Liver (tissue), 7 donors: ENCODE measurements at regions not wholly inside any gene's neighbourhood (a gene's known extent, or its start where the extent isn't known, plus 50 kb on each side); places are given as distances from the start of the nearest gene placed in this dataset.

Source experiments
- DNase-seq: peaks from one replicate; pipeline ENCODE4 v3.0.0-alpha.2; 2017; ENCODE audit warnings: low spot score
- H3K27ac ChIP-seq, 2 donors: one replicate each; pipeline ENCODE4 v1.7.0; 2013; ENCODE audit warnings: inconsistent platforms in 2 of 2, low read length in 2 of 2, control low read depth in 1 of 2, low read depth in 1 of 2, mild to moderate bottlenecking in 1 of 2
- H3K27me3 ChIP-seq, 4 donors: one replicate each; pipeline versions ENCODE4 v1.6.1 to v1.7.0; 2013; ENCODE audit warnings: low read length in 3 of 4, inconsistent platforms in 1 of 4, mild to moderate bottlenecking in 1 of 4, moderate library complexity in 1 of 4; ENCODE audit not compliant: control insufficient read depth in 4 of 4, insufficient read depth in 4 of 4
- H3K36me3 ChIP-seq, 4 donors: one replicate each; pipeline versions ENCODE4 v1.6.1 to v1.7.0; 2013; ENCODE audit warnings: low read length in 3 of 4, mild to moderate bottlenecking in 3 of 4, low read depth in 1 of 4, moderate library complexity in 1 of 4; ENCODE audit not compliant: control insufficient read depth in 4 of 4, insufficient read depth in 3 of 4
- H3K4me1 ChIP-seq, 4 donors: one replicate each; pipeline versions ENCODE4 v1.6.1 to v1.7.0; 2013; ENCODE audit warnings: low read length in 3 of 4, mild to moderate bottlenecking in 3 of 4, moderate library complexity in 1 of 4; ENCODE audit not compliant: control insufficient read depth in 4 of 4, insufficient read depth in 4 of 4
- H3K4me3 ChIP-seq, 3 donors: one replicate each; pipeline versions ENCODE4 v1.6.1 to v1.7.0; 2013; ENCODE audit warnings: low read length in 3 of 3, control low read depth in 1 of 3, low read depth in 1 of 3, mild to moderate bottlenecking in 1 of 3
- H3K9ac ChIP-seq, 2 donors: one replicate each; pipeline ENCODE4 v1.7.0; 2013; ENCODE audit warnings: low read length in 2 of 2, mild to moderate bottlenecking in 2 of 2, moderate library complexity in 2 of 2, control low read depth in 1 of 2, low read depth in 1 of 2
- H3K9me3 ChIP-seq, 4 donors: one replicate each; pipeline versions ENCODE4 v1.6.1 to v1.7.0; 2013; ENCODE audit warnings: low read length in 3 of 4; ENCODE audit not compliant: control insufficient read depth in 4 of 4
- EGR1 ChIP-seq, 2 donors: IDR thresholded peaks; 2 replicates each; pipeline ENCODE4 v1.6.1; 2016 to 2018; ENCODE audit warnings: antibody characterized with exemption in 2 of 2, low read depth in 2 of 2
- FOXA1 ChIP-seq: IDR thresholded peaks from 2 replicates; pipeline ENCODE4 v1.6.1; 2016; ENCODE audit warnings: antibody characterized with exemption
- HNF4A ChIP-seq, 2 donors: conservative IDR thresholded peaks; 2 replicates each; pipeline ENCODE4 v1.6.1; 2016; ENCODE audit warnings: antibody characterized with exemption in 2 of 2, mild to moderate bottlenecking in 2 of 2
- HNF4G ChIP-seq: IDR thresholded peaks from 2 replicates; pipeline ENCODE4 v1.6.1; 2016; ENCODE audit warnings: antibody characterized with exemption
- JUND ChIP-seq, 2 donors: IDR thresholded peaks; 2 replicates each; pipeline ENCODE4 v1.6.1; 2016; ENCODE audit warnings: antibody characterized with exemption in 2 of 2
- MAX ChIP-seq: IDR thresholded peaks from 2 replicates; pipeline ENCODE4 v1.6.1; 2016; ENCODE audit warnings: antibody characterized with exemption
- NR2F2 ChIP-seq: IDR thresholded peaks from 2 replicates; pipeline ENCODE4 v1.6.1; 2016; ENCODE audit warnings: antibody characterized with exemption
- RAD21 ChIP-seq, 2 donors: IDR thresholded peaks; 2 replicates each; pipeline ENCODE4 v1.6.1; 2016; ENCODE audit warnings: antibody characterized with exemption in 2 of 2, mild to moderate bottlenecking in 2 of 2
- REST ChIP-seq: IDR thresholded peaks from 2 replicates; pipeline ENCODE4 v1.6.1; 2016; ENCODE audit warnings: antibody characterized with exemption, mild to moderate bottlenecking
- RXRA ChIP-seq, 2 donors: IDR thresholded peaks; 2 replicates each; pipeline ENCODE4 v1.6.1; 2017 to 2018; ENCODE audit warnings: antibody characterized with exemption in 2 of 2, mild to moderate bottlenecking in 1 of 2
- SP1 ChIP-seq: IDR thresholded peaks from 2 replicates; pipeline ENCODE4 v1.6.1; 2018; ENCODE audit warnings: antibody characterized with exemption, mild to moderate bottlenecking
- TAF1 ChIP-seq: conservative IDR thresholded peaks from 2 replicates; pipeline ENCODE4 v1.6.1; 2016; ENCODE audit warnings: antibody characterized with exemption, mild to moderate bottlenecking
- YY1 ChIP-seq: IDR thresholded peaks from 2 replicates; pipeline ENCODE4 v1.6.1; 2016; ENCODE audit warnings: antibody characterized with exemption, mild to moderate bottlenecking
- ZBTB33 ChIP-seq: IDR thresholded peaks from 2 replicates; pipeline ENCODE4 v1.6.1; 2016; ENCODE audit warnings: antibody characterized with exemption
- WGBS: extraction: QIAGEN DNeasy Blood & Tissue Kit; methylation state at CpG from one replicate; pipeline ENCODE4 v1.1.7; 2013; 5-methylcytosine and 5-hydroxymethylcytosine counted together
- TF ChIP-seq, protein P1 (sequence below): IDR thresholded peaks from 2 replicates; pipeline ENCODE4 v1.6.1; 2016; ENCODE audit warnings: antibody characterized with exemption
- donor health status: healthy.
- donor health status: healthy.
- donor health status: healthy.
- donor health status: healthy.

DNA sequence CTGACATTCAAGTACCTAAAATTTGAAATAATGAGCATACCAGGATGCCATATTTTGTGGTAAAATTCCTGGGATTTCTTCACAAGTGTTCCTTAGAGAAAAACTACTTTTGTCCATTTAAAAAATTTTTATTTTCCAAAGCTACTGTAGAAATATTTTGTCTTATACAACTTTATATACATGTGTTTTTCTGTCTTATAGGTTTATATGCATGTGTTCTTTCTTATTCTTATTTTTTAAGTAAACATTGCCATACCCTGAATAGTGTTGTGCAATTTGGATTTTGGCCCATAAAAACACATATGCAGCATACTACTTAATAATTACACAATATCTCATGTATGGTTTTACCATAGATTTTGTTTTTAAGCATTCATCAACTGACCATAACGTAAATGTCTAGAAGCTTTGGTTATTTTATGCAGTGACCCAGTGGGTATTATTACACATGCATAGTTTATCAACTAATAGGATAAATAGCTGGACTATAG is 1107.4 kb upstream of the SEL1L start:
- Histone ChIP-seq H3K27ac (no peak overlapping the region), H3K4me1 (no peaks in the 10 kb centered on the region), H3K9ac (no peak overlapping the region), H3K4me3 (no peak overlapping the region), H3K9me3 (no peaks in the 10 kb centered on the region), H3K36me3 (no peaks in the 10 kb centered on the region), H3K27me3 (no peaks in the 10 kb centered on the region)
- WGBS = 62% methylated on average over 1 of the region's 1 CpG
- DNase-seq = no peak
- no peak for TF ChIP-seq JUND (IDR thresholded peaks at IDR 0.05)
- no peak for TF ChIP-seq NR2F2
- TF ChIP-seq HNF4A (conservative IDR thresholded peaks at IDR 0.05) = no peak
- TF ChIP-seq, protein P1, sequence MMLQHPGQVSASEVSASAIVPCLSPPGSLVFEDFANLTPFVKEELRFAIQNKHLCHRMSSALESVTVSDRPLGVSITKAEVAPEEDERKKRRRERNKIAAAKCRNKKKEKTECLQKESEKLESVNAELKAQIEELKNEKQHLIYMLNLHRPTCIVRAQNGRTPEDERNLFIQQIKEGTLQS = no peak
- TF ChIP-seq ZBTB33 = no peak
- no peak for TF ChIP-seq HNF4G
- TF ChIP-seq FOXA1 = no peak
- TF ChIP-seq RAD21 (IDR thresholded peaks at IDR 0.05) = no peak
- TF ChIP-seq REST = no peak
- no peak for TF ChIP-seq MAX
- no peak for TF ChIP-seq TAF1
- no peak for TF ChIP-seq RXRA (IDR thresholded peaks at IDR 0.05)
- TF ChIP-seq SP1 = no peak

GRCh38 chr14:82642425-82642824 is 1108.8 kb upstream of the SEL1L start:
- Histone ChIP-seq H3K4me3 (no peak overlapping the region), H3K36me3 (no peaks in the 10 kb centered on the region), H3K4me1 (no peaks in the 10 kb centered on the region), H3K27ac (no peak overlapping the region), H3K9ac (no peak overlapping the region), H3K9me3 (no peaks in the 10 kb centered on the region), H3K27me3 (no peaks in the 10 kb centered on the region)
- peak; percentile 15 for TF ChIP-seq YY1
- TF ChIP-seq EGR1 (IDR thresholded peaks at IDR 0.05; ENCODE audit: low read depth in 2 of 2) = no peak
- DNase-seq = peak; percentile 52
- 73% methylated on average over 15 of the region's 15 CpGs for WGBS
